ENCODE measurements at regions not wholly inside any gene's neighbourhood (a gene's known extent, or its start where the extent isn't known, plus 50 kb on each side); places are given as distances from the start of the nearest gene placed in this dataset.

- TF ChIP-seq USF2 (CRISPR knock-in tag; IDR thresholded peaks at IDR 0.05) (no peak), MLX (CRISPR knock-in tag; IDR thresholded peaks at IDR 0.05) (no peak), CDX4 (CRISPR knock-in tag; IDR thresholded peaks at IDR 0.05; ENCODE audit: borderline replicate concordance) (no peak), CTCF (IDR thresholded peaks at IDR 0.05) (no peak), TEAD4 (CRISPR knock-in tag; IDR thresholded peaks at IDR 0.05) (no peak), ATF3 (CRISPR knock-in tag; conservative IDR thresholded peaks at IDR 0.05) (no peak)
Observed at GRCh38 chr1:55955016-55955621, 624.2 kb downstream of the PLPP3 start.
